GM18907 (cell line): ENCODE measurements at regions not wholly inside any gene's neighbourhood (a gene's known extent, or its start where the extent isn't known, plus 50 kb on each side); places are given as distances from the start of the nearest gene placed in this dataset.
"Not testable (repeated sequence)": the region's sequence is repeated elsewhere in the genome, so short reads cannot be mapped to it uniquely, and the experiment has no call there.

Source experiments
- ATAC-seq: cut with Tn5 transposase; IDR thresholded peaks from one replicate; pipeline ENCODE4 v1.9.1; 2021; ENCODE audit warnings: mild to moderate bottlenecking, moderate library complexity; ENCODE audit not compliant: unreplicated experiment

DNA sequence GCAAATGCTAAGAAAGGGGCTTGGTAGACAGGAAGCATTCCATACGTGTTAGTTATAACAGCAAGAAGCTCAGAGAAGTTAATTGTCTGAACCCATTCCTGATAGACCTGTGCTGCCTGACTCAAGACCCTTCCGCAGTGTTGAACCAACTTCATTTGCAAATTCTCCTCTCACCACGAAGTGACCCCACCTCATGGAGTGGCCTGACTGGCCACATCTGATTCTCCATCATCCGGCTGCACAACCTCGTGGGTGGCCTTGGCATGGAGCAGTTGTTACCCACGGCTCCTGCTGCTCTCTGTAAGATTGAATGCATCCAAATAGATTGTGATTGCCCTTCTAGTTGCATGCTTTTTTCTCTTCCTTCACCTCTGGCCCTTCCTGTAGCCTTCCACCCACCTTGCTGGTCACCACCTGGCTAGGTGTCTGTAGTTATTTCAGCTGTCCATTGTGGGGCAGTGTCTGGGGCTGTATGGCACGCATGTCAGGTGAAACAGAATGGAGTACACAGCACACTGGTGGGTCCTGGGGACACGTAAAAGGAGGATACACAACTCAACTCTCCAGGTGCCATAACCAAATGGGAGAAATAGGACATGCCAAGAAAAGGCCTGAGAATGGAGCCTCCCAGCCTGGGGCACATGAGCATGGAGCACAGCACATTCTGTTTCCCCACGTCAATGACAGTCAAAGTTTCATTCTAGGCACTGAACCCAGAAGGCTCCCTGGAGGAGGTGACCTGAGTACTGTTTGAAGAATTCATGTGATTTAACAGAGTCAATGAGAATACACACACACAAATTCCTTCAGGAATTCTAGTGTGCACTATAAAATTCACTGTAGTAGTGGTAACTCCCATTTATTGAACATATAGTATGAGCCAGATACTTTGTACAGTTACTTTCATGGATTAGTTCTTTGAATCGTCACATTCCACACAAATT is 70.5 kb upstream of the PTCH1 start:
- ATAC-seq: no peak

DNA sequence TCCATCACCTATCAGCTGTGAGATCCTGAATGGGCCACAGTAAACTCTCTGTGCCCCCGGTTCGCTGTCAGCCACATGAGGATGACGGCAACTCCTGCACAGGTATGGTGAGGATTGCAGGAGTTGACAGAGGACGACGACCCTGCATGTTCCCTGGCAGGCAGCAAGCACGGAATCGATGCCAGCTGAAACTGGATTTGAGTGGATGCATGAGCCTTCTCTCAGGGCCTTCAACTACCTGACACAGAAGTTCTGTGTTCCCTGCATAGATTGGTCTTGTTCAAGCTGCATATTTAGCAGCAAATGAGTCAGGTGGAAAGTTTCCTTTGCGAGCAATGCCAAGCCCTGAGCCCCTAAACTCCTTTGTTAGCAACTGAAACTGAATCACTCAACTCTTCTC is 69.6 kb upstream of the PTCH1 start:
- ATAC-seq: no peak

DNA sequence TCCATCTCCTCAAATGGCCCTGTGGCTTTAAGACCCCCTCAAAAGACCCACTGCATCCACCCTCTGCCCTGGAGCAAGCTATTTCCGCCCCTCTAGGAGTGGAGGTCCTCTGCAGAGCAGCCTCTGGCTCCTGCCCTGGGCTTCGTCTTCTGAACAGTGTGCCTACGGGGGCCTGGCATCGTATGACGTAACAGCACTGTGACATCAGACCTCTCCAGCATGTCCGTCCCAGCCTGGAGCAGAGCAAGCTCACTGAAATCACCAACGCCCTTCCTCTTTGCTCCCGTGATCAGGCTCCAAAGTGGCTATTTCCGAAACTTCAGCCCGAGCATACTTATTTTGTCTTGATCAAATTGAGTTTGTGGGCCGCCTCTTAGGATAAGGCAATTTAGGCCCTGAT is 69.1 kb upstream of the PTCH1 start:
- ATAC-seq: no peak

DNA sequence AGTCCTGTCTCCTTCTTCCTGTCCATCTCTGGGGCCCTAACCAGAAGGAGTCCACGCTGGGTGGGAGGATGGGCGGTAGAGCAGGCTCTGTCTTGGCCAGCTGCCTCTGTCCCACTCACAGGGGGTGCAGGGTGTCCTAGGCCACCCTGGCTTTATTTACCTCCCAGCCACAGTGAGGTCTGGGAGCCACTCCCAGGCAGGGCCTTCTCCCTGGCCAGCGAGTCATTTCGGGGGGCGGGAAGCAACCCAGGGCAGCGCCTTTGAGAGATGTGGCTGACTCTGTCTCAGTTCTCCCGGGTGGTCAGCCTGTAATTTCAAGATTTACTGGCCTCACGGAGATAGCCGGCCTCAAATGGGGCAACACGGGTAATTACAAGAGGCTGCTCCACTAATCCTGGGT is 67.4 kb upstream of the PTCH1 start:
- ATAC-seq: no peak

DNA sequence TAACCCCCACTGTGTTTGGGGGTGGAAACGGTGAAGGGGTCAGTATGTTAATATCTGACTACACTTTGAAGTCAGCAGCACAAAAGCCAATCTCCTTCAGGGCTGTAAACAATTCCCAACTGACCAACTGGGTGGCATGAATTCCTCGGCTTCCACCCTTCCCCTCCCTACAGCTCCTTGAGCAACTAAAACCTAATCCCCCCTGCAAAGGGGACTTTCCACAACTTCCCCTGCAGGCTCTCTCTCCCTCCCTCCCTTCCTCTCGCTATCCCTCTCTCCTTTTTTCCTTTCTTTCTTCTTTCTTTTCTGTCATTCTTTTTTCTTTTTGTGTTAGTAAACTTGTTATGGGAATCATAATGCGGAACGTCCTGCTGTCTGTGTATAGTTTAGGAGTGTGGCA is 65.1 kb upstream of the PTCH1 start:
- ATAC-seq: no peak

DNA sequence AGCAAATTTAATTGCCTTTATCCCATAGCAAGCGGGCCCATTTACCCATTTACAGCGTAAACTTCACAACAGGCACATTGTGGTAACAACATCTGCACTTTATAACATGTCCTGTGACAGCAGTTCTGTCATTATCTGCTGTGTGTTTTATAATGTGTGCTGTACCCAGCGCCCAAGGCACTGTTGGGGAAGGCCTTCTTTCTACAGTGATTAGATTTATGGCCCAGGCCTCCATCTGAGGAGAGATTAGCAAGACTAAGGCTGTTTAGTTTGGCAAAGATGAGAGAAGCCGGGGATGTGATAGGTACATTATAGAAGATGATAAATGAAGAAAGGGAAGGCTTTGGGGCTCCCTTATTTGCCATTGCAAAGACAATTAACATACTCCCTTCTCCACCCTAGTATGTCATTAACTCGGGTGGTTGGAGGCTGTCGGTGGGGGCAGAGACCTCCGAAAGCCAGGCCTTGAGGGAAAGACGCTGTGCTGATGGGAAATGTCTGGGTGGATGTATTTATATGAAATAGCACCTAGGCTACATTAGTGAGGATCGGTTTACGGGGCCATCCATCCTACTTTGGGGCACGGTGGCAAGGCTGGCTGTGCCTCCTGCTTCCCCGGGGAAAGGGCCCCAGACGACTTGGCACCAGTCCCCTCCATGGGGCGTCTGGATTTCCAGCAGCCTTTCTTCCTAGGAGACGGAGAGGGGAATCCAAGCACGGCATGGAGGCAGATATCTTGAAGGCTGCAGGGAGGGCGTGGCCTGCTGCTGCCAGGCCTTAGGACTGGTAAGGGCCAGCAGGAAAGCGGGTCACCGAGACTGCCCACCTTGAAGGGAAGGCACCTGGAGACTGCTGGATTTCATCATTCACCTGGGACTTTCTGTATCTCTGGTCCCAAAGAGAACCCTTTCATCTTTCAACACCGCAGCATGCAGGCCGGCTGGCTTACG is 64.3 kb upstream of the PTCH1 start:
- ATAC-seq: no peak

DNA sequence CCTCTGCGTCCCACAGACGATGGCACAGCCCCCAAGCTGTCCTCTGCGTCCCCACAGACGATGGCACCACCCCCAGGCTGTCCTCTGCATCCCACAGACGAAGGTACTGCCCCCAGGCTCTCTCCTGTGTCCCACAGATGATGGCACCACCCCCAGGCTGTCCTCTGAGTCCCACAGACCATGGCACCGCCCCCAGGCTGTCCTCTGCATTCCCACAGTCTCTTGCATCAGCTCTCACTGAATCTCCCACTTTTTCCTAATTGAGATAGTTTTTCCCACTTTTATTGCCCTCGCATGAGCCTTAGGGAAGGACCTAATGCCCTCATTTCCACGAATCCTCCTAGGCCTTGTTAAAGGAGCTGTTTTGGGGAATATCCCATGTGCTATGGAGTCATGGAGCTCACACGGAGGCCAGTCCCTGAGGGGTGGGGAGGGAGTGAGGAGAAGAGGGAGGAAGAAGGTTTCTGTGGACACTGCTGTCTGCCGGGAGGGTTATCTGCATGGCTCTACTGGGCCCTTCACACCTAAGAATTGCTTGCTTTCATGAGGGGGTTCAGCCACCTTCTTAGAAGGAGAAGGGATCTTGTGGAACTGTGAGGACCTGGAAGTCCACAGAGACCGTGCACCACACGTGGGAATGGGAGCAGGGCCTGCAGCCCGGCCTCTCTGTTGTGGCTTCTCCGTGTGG is 58.2 kb upstream of the PTCH1 start:
- ATAC-seq: no peak

DNA sequence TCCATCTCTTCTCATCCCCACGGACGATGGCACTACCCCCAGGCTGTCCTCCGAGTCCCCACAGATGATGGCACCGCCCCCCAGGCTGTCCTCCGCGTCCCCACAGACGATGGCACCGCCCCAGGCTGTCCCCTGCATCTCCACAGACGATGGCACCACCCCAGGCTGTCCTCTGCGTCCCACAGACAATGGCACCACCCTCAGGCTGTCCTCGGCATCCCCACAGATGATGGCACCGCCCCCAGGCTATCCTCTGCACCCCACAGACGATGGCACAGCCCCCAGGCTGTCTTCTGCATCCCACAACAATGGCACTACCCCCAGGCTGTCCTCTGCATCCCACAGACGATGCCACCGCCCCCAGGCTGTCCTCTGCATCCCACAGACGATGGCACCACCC is 57.4 kb upstream of the PTCH1 start:
- ATAC-seq: no peak

DNA sequence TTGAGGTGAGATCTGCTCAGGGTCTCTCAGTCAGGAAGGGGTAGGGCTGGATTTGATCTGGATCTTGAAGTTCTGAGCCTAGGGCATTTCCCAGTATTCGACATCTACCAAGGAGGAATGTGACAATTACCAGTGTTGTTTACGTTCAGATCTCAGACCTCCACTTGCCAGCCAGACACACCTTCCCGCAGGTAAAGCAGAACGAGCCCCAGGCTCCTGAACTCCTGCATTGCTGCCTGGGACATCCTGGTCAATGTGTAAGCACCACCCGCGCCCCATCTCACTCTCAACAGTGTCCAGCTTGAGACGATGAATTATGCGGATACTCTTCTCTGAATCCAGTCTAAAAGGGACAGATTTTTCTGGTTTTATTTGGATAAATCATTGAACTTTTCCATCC is 56.7 kb upstream of the PTCH1 start:
- no peak for ATAC-seq

DNA sequence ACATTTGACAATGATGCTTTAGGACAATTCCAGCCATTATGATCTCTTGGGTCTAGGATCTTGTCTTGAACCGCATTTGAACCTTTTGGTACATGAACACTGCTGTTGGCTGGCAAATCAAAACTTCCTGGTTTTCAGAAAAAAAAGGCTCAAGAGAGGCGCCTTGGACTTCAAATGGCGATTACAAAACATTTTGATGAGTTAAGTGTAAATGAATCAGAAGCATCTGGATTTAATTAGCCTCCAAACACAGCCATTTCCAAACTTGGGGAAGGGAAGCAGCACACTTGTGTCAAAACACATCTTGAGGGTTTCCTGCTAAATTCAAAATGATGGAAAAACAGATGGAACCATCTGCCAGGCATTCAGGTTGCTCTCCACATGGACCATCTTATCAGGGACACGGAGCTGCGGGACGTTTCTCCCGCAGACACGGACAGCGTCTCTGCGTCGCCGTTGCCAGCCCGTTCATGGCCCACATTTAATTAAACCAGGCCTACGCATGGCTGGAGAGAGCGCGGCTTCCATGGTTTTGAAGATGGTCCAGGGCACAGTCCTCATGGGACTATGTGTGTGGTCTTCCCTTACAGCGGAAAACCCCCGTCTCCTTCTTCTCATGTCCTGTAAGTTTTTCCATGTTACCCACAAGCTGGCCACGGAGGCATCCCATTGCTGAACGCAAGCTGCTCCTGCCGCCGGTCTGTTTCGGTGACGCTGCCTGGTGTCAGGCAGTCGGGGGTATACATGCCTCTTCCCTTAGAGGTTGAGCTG is 55.8 kb upstream of the PTCH1 start:
- no peak for ATAC-seq

DNA sequence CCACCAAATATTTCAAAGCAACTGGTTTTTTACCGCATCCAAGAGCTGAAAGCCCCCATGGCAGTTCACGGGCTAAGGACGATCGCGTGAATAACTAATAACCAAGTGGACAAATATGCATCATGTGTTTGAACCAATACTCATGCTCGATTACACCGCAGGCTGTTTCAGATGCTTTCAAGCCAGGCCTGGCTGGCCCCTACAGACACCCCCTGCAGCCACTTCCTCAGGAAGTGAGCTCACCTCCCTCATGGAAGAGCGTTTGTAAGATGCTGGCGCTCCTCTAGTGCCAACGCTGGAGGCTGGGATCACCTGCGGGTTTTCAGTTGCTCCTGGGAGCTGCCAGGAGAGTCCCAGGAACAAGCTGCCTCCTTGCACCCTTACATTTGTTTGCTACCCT is 53.9 kb upstream of the PTCH1 start:
- ATAC-seq: no peak

DNA sequence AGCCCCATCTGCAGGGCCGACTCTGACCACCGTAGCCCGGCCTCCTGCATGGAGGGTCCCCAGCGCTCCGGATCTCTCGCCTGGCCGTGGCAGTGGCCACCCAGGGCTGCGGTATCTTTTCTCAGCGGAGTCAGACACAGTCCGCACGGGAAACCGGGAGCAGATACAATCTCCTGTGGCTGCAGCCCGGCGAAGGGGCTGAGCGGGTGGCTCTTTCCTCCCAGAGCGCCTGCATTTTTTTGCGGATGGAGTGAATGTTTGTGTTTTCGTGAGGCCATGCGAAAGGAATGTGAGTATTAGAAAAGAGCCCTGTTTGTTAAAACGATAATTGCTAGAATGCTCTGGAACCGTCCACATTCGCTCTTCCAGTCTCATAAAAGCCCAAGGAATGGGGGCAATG is 53.4 kb upstream of the PTCH1 start:
- ATAC-seq: no peak

DNA sequence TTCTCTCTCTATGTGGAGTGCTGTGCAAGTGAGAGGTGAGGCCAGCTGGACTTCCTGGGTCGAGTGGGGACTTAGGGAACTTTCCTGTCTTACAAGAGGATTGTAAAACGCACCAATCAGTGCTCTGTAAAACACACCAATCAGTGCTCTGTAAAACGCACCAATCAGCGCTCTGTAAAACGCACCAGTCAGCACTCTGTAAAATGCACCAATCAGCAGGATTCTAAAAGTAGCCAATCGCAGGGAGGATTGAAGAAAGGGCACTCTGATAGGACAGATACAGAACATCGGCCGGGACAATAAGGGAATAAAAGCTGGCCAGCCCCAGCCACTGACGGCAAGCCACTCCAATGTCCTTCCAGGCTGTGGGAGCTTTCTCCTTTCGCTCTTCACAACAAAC is 52.0 kb upstream of the PTCH1 start:
- not testable (repeated sequence) for ATAC-seq
